HepG2 (cell line): ENCODE measurements at regions not wholly inside any gene's neighbourhood (a gene's known extent, or its start where the extent isn't known, plus 50 kb on each side); places are given as distances from the start of the nearest gene placed in this dataset.
A peak's percentile ranks its signal among the peaks of the same experiment; 100 is the strongest.

Experiments used
- ATAC-seq: fragments of 200-7000 bp; cut with Tn5 transposase; 3 replicates; pipeline ENCODE4 v1.9.1; 2020; ENCODE audit warnings: mild to moderate bottlenecking, moderate library complexity
- BruUV-seq: library from RNA; stranded (reverse); fragments of 400-500 nt; replicated peaks from 2 replicates; lab custom pipeline; 2021; lab: Mats Ljungman, UMichigan
- CTCF ChIA-PET: fragments of 300-600 bp; formaldehyde crosslinking; extraction: SDS; loops from one replicate; lab custom pipeline; 2021; ENCODE audit warnings: low total read pairs, inconsistent platforms, low intra/inter-chr PET ratio; lab: Yijun Ruan, JAX
- POLR2A ChIA-PET: fragments of 350-600 bp; sonication (Branson Sonifier 250); formaldehyde crosslinking; loops from one replicate; lab custom pipeline; 2020; ENCODE audit warnings: antibody characterized with exemption, inconsistent platforms; lab: Yijun Ruan, JAX
- DNase-seq: peaks from one replicate; pipeline ENCODE4 v3.0.0-alpha.2; 2015; ENCODE audit warnings: low spot score
- FAIRE-seq: peaks from 3 replicates; lab custom pipeline; 2011; peaks lifted over from hg19 to GRCh38; lab: Jason Lieb, UNC
- H2AFZ ChIP-seq: one replicate; pipeline ENCODE4 v1.6.1; 2011; ENCODE audit warnings: low read length, inconsistent platforms
- H3K27ac ChIP-seq: fragments of 300-600 bp; 3 replicates; pipeline ENCODE4 v1.8.0; 2011; ENCODE audit warnings: mixed run types, mild to moderate bottlenecking, mixed read lengths, low read length, inconsistent platforms; ENCODE audit not compliant: insufficient read depth; ENCODE audit errors: extremely low read length
- H3K27me3 ChIP-seq, 2 experiments: fragments of 200-600 bp in 1 of 2; 2 replicates in 1 of 2; 3 replicates in 1 of 2; pipeline versions ENCODE4 v1.6.0 to v1.8.0; 2011; ENCODE audit warnings: low read length in 2 of 2, mild to moderate bottlenecking in 2 of 2, moderate library complexity in 2 of 2, inconsistent platforms in 1 of 2; ENCODE audit not compliant: insufficient read depth in 2 of 2, control insufficient read depth in 1 of 2
- H3K36me3 ChIP-seq, 2 experiments: fragments of 200-600 bp in 1 of 2; replicated peaks in 1 of 2; 2 replicates in 1 of 2; 3 replicates in 1 of 2; pipeline versions ENCODE4 v1.5.1 to v1.8.0; 2011; ENCODE audit warnings: low read length in 2 of 2, inconsistent platforms in 1 of 2; ENCODE audit not compliant: insufficient read depth in 2 of 2, control insufficient read depth in 1 of 2
- H3K4me1 ChIP-seq: 2 replicates; pipeline ENCODE4 v1.5.1; 2012; ENCODE audit warnings: low read length, inconsistent platforms; ENCODE audit not compliant: insufficient read depth
- H3K4me2 ChIP-seq: 2 replicates; pipeline ENCODE4 v1.6.0; 2011; ENCODE audit warnings: low read depth, low read length, inconsistent platforms
- H3K4me3 ChIP-seq, 3 experiments: fragments of 200-600 bp in 1 of 3; sonication (generic), shearing (Covaris generic) in 1 of 3; replicated peaks in 1 of 3; 2 replicates each; pipeline ENCODE4 v1.5.1; 2011 to 2016; ENCODE audit warnings: low read length in 3 of 3, inconsistent platforms in 2 of 3, low read depth in 2 of 3, mild to moderate bottlenecking in 2 of 3, control low read depth in 1 of 3, mixed read lengths in 1 of 3; ENCODE audit not compliant: insufficient read depth in 1 of 3
- H3K79me2 ChIP-seq: one replicate; pipeline ENCODE4 v1.6.1; 2011; ENCODE audit warnings: low read length, inconsistent platforms; ENCODE audit not compliant: insufficient read depth
- H3K9ac ChIP-seq: 2 replicates; pipeline ENCODE4 v1.6.0; 2011; ENCODE audit warnings: mild to moderate bottlenecking, low read depth, low read length, inconsistent platforms; ENCODE audit not compliant: insufficient read depth
- H3K9me3 ChIP-seq: 2 replicates; pipeline ENCODE4 v1.5.1; 2012; ENCODE audit warnings: mild to moderate bottlenecking, low read length
- H4K20me1 ChIP-seq: 2 replicates; pipeline ENCODE4 v1.6.0; 2011; ENCODE audit warnings: inconsistent platforms, mild to moderate bottlenecking, low read length, moderate library complexity; ENCODE audit not compliant: insufficient read depth
- CEBPG ChIP-seq: IDR thresholded peaks from 2 replicates; pipeline ENCODE4 v1.6.1; 2016
- CREB1 ChIP-seq, 2 experiments: fragments of 450-650 bp in 1 of 2; IDR thresholded peaks; 2 replicates each; pipeline ENCODE4 v1.6.1; 2016 to 2017; ENCODE audit warnings: control low read depth in 1 of 2, mild to moderate bottlenecking in 1 of 2, missing compliant biosample characterization in 1 of 2, missing genetic modification characterization in 1 of 2
- PPARG ChIP-seq: conservative IDR thresholded peaks from 2 replicates; pipeline ENCODE4 v1.6.1; 2016; ENCODE audit warnings: missing biosample characterization, missing genetic modification reagents
- ZNF570 ChIP-seq: sonication (generic); formaldehyde crosslinking; IDR thresholded peaks from 2 replicates; pipeline ENCODE4 v1.4.0; 2020; ENCODE audit warnings: mild to moderate bottlenecking, missing genetic modification reagents, borderline replicate concordance
- ZNF773 ChIP-seq: sonication (generic); formaldehyde crosslinking; IDR thresholded peaks from 2 replicates; pipeline ENCODE4 v1.4.0; 2020; ENCODE audit warnings: missing genetic modification reagents, borderline replicate concordance
- ZNF788 ChIP-seq: sonication (generic); formaldehyde crosslinking; IDR thresholded peaks from 2 replicates; pipeline ENCODE4 v1.5.0; 2020; ENCODE audit warnings: mild to moderate bottlenecking, missing genetic modification reagents, borderline replicate concordance
- WGBS: methylation state at CpG from one replicate; pipeline ENCODE4 v1.1.6; 2017; ENCODE audit warnings: low lambda C conversion rate; 5-methylcytosine and 5-hydroxymethylcytosine counted together
- in situ Hi-C: cut with HindIII; loops from 2 replicates; pipeline ENCODE4 v1.10.0; 2017; ENCODE audit warnings: low pct_unique_long_range_greater_than_20kb; ENCODE audit not compliant: extremely low pct_ligation_motif_present
- intact Hi-C: fragments of 100-400 bp; cut with micrococcal nuclease; formaldehyde crosslinking; loops from one replicate; pipeline ENCODE4 v1.10.0; 2022; ENCODE audit not compliant: unreplicated experiment
- TF ChIP-seq, protein P1 (sequence below): sonication (generic); formaldehyde crosslinking; IDR thresholded peaks from 2 replicates; pipeline ENCODE4 v1.9.0; 2022; ENCODE audit warnings: low read depth, missing genetic modification reagents
- TF ChIP-seq, protein P2 (sequence below): sonication (generic); formaldehyde crosslinking; IDR thresholded peaks from 2 replicates; pipeline ENCODE4 v1.5.0; 2020; ENCODE audit warnings: mild to moderate bottlenecking, missing genetic modification reagents
- TF ChIP-seq, protein P3 (sequence below): sonication (generic); formaldehyde crosslinking; IDR thresholded peaks from 2 replicates; pipeline ENCODE4 v1.4.0; 2020; ENCODE audit warnings: missing genetic modification reagents

DNA sequence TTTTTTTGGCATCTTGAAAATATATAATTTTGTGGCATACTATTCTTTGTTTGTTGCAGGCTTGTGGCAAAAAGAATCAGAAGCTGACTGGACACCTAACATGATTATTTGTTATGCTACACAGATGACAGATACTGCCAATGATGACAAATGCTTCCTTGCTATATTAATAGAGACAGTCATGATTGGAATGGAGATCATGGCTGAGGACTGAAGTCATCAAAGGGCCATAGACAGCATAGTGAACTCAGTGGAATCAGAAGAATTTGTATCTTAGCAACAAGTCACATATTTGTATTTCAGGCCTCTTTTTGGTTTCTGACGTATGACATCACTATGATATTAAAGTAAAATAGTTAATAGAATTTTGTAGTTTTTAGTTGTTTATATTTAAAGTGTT lies 1003.8 kb upstream of the DDX18 start:
- intact Hi-C loops (no loop called here), in situ Hi-C loops (no loop called here)
- no peak overlapping the region for H3K4me2 ChIP-seq
- no peaks in the 10 kb centered on the region for H3K79me2 ChIP-seq
- H3K9me3 ChIP-seq = peaks cover 81% of the 10 kb centered on the region
- no TSS peak for BruUV-seq
- H3K27ac ChIP-seq = no peak overlapping the region
- no peak for DNase-seq
- H3K9ac ChIP-seq = no peak overlapping the region
- no peaks in the 10 kb centered on the region for H3K27me3 ChIP-seq
- no peak for ATAC-seq
- no peak for FAIRE-seq
- H3K4me3 ChIP-seq = no peak overlapping the region
- TF ChIP-seq, protein P1, sequence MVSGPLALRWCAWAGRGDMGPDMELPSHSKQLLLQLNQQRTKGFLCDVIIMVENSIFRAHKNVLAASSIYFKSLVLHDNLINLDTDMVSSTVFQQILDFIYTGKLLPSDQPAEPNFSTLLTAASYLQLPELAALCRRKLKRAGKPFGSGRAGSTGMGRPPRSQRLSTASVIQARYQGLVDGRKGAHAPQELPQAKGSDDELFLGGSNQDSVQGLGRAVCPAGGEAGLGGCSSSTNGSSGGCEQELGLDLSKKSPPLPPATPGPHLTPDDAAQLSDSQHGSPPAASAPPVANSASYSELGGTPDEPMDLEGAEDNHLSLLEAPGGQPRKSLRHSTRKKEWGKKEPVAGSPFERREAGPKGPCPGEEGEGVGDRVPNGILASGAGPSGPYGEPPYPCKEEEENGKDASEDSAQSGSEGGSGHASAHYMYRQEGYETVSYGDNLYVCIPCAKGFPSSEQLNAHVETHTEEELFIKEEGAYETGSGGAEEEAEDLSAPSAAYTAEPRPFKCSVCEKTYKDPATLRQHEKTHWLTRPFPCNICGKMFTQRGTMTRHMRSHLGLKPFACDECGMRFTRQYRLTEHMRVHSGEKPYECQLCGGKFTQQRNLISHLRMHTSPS = no peak
- TF ChIP-seq ZNF570 (CRISPR knock-in tag) (no peak), CEBPG (CRISPR knock-in tag) (no peak), ZNF773 (no peak), ZNF788 (CRISPR knock-in tag) (no peak), CREB1 (IDR thresholded peaks at IDR 0.05) (peak; percentile 53; the same call in 1 of the 2 replicates), CREB1 (CRISPR knock-in tag; IDR thresholded peaks at IDR 0.05) (no peak), PPARG (no peak)
- TF ChIP-seq, protein P2, sequence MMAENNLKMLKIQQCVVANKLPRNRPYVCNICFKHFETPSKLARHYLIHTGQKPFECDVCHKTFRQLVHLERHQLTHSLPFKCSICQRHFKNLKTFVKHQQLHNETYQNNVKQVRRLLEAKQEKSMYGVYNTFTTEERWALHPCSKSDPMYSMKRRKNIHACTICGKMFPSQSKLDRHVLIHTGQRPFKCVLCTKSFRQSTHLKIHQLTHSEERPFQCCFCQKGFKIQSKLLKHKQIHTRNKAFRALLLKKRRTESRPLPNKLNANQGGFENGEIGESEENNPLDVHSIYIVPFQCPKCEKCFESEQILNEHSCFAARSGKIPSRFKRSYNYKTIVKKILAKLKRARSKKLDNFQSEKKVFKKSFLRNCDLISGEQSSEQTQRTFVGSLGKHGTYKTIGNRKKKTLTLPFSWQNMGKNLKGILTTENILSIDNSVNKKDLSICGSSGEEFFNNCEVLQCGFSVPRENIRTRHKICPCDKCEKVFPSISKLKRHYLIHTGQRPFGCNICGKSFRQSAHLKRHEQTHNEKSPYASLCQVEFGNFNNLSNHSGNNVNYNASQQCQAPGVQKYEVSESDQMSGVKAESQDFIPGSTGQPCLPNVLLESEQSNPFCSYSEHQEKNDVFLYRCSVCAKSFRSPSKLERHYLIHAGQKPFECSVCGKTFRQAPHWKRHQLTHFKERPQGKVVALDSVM = no peak
- TF ChIP-seq, protein P3, sequence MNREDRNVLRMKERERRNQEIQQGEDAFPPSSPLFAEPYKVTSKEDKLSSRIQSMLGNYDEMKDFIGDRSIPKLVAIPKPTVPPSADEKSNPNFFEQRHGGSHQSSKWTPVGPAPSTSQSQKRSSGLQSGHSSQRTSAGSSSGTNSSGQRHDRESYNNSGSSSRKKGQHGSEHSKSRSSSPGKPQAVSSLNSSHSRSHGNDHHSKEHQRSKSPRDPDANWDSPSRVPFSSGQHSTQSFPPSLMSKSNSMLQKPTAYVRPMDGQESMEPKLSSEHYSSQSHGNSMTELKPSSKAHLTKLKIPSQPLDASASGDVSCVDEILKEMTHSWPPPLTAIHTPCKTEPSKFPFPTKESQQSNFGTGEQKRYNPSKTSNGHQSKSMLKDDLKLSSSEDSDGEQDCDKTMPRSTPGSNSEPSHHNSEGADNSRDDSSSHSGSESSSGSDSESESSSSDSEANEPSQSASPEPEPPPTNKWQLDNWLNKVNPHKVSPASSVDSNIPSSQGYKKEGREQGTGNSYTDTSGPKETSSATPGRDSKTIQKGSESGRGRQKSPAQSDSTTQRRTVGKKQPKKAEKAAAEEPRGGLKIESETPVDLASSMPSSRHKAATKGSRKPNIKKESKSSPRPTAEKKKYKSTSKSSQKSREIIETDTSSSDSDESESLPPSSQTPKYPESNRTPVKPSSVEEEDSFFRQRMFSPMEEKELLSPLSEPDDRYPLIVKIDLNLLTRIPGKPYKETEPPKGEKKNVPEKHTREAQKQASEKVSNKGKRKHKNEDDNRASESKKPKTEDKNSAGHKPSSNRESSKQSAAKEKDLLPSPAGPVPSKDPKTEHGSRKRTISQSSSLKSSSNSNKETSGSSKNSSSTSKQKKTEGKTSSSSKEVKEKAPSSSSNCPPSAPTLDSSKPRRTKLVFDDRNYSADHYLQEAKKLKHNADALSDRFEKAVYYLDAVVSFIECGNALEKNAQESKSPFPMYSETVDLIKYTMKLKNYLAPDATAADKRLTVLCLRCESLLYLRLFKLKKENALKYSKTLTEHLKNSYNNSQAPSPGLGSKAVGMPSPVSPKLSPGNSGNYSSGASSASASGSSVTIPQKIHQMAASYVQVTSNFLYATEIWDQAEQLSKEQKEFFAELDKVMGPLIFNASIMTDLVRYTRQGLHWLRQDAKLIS = no peak
- H3K36me3 ChIP-seq = no peaks in the 10 kb centered on the region
- no peaks in the 10 kb centered on the region for H3K4me1 ChIP-seq
- ChIA-PET POLR2A (no interaction called here), CTCF (no interaction called here)
- 12% methylated on average over 1 of the region's 1 CpG for WGBS
- H2AFZ ChIP-seq = no peak overlapping the region
- no peaks in the 10 kb centered on the region for H4K20me1 ChIP-seq
